H1 (cell line): ENCODE measurements at regions not wholly inside any gene's neighbourhood (a gene's known extent, or its start where the extent isn't known, plus 50 kb on each side); places are given as distances from the start of the nearest gene placed in this dataset.

Experiments used
- CTCF ChIA-PET: fragments of 300-600 bp; sonication (Branson Sonifier 250); formaldehyde crosslinking; loops from one replicate; lab custom pipeline; 2021; ENCODE audit not compliant: partially characterized antibody; lab: Charles Lee
- POLR2A ChIA-PET: fragments of 300-600 bp; sonication (Branson Sonifier 250); formaldehyde crosslinking; loops from one replicate; lab custom pipeline; 2021; ENCODE audit warnings: inconsistent platforms; ENCODE audit not compliant: partially characterized antibody; lab: Charles Lee
- DNase-seq, 2 experiments: peaks; one replicate each; pipeline versions ENCODE4 v3.0.0 to v3.0.0-alpha.2; 2010 to 2022; ENCODE audit warnings: low spot score in 2 of 2, low read depth in 1 of 2, mixed read lengths in 1 of 2
- FAIRE-seq: peaks from 2 replicates; lab custom pipeline; 2011; peaks lifted over from hg19 to GRCh38; lab: Jason Lieb, UNC
- H2AFZ ChIP-seq: 2 replicates; pipeline ENCODE4 v1.8.1; 2012; ENCODE audit warnings: low read length, inconsistent platforms
- H2AK5ac ChIP-seq: 2 replicates; pipeline ENCODE4 v1.6.1; 2013; ENCODE audit warnings: low read depth, low read length
- H2BK120ac ChIP-seq: replicated peaks from 2 replicates; pipeline ENCODE3; 2013; ENCODE audit warnings: low read depth, low read length, inconsistent platforms
- H2BK12ac ChIP-seq: 2 replicates; pipeline ENCODE4 v1.6.1; 2013; ENCODE audit warnings: low read depth, low read length
- H2BK15ac ChIP-seq: 2 replicates; pipeline ENCODE4 v1.6.1; 2013; ENCODE audit warnings: low read length
- H2BK20ac ChIP-seq: 2 replicates; pipeline ENCODE4 v1.6.1; 2013; ENCODE audit warnings: low read length
- H2BK5ac ChIP-seq: 2 replicates; pipeline ENCODE4 v1.6.1; 2013; ENCODE audit warnings: low read depth, low read length
- H3K14ac ChIP-seq: 2 replicates; pipeline ENCODE4 v1.6.1; 2013; ENCODE audit warnings: inconsistent platforms; ENCODE audit not compliant: insufficient read length
- H3K18ac ChIP-seq: 2 replicates; pipeline ENCODE4 v1.6.1; 2013; ENCODE audit warnings: low read length; ENCODE audit errors: extremely low read depth
- H3K23ac ChIP-seq: 2 replicates; pipeline ENCODE4 v1.6.1; 2013; ENCODE audit warnings: inconsistent platforms; ENCODE audit not compliant: insufficient read length
- H3K23me2 ChIP-seq: 2 replicates; pipeline ENCODE4 v1.6.1; 2013; ENCODE audit warnings: low read depth, low read length
- H3K27ac ChIP-seq: 2 replicates; pipeline ENCODE4 v1.6.1; 2011; ENCODE audit warnings: low read depth, low read length, inconsistent platforms
- H3K27me3 ChIP-seq, 4 experiments: replicated peaks in 1 of 4; 1 replicate in 1 of 4; 2 replicates in 3 of 4; pipeline versions ENCODE4 v1.6.1 to v1.8.1; 2011 to 2013; ENCODE audit warnings: low read length in 3 of 4, mild to moderate bottlenecking in 3 of 4, inconsistent platforms in 2 of 4, mixed read lengths in 2 of 4, moderate library complexity in 1 of 4; ENCODE audit not compliant: control insufficient read depth in 3 of 4, insufficient read depth in 3 of 4; ENCODE audit errors: extremely low read depth in 1 of 4
- H3K36me3 ChIP-seq, 4 experiments: 2 replicates each; pipeline versions ENCODE4 v1.6.1 to v1.8.1; 2011 to 2013; ENCODE audit warnings: mild to moderate bottlenecking in 4 of 4, low read length in 3 of 4, moderate library complexity in 2 of 4, control low read depth in 1 of 4, inconsistent platforms in 1 of 4; ENCODE audit not compliant: insufficient read depth in 4 of 4, control insufficient read depth in 2 of 4
- H3K4ac ChIP-seq: replicated peaks from 2 replicates; pipeline ENCODE3; 2013; ENCODE audit warnings: low read length, low read depth, mixed read lengths, inconsistent platforms; ENCODE audit not compliant: insufficient read length
- H3K4me1 ChIP-seq, 4 experiments: replicated peaks in 1 of 4; 1 replicate in 1 of 4; 2 replicates in 3 of 4; pipeline versions ENCODE4 v1.6.1 to v1.8.1; 2011 to 2013; ENCODE audit warnings: low read length in 3 of 4, inconsistent platforms in 2 of 4, mixed read lengths in 1 of 4; ENCODE audit not compliant: insufficient read depth in 4 of 4, control insufficient read depth in 3 of 4
- H3K4me2 ChIP-seq, 2 experiments: 2 replicates each; pipeline versions ENCODE4 v1.6.1 to v1.8.1; 2011 to 2013; ENCODE audit warnings: low read depth in 2 of 2, low read length in 2 of 2, control low read depth in 1 of 2, inconsistent platforms in 1 of 2, mild to moderate bottlenecking in 1 of 2; ENCODE audit not compliant: insufficient read depth in 1 of 2
- H3K4me3 ChIP-seq, 4 experiments: fragments of 200-600, 300-600 bp in 1 of 4; sonication (generic), shearing (Covaris generic), sonication (Bioruptor Twin) in 1 of 4; 2 replicates each; pipeline versions ENCODE4 v1.5.1 to v1.8.1; 2011 to 2016; ENCODE audit warnings: low read length in 4 of 4, low read depth in 3 of 4, control low read depth in 2 of 4, inconsistent platforms in 2 of 4, mild to moderate bottlenecking in 2 of 4, mixed read lengths in 1 of 4, moderate library complexity in 1 of 4; ENCODE audit not compliant: insufficient read depth in 2 of 4; ENCODE audit errors: extremely low read depth in 1 of 4
- H3K56ac ChIP-seq: replicated peaks from 2 replicates; pipeline ENCODE3; 2013; ENCODE audit warnings: low read depth, mild to moderate bottlenecking, mixed read lengths, low read length, inconsistent platforms; ENCODE audit not compliant: insufficient read length
- H3K79me1 ChIP-seq: 2 replicates; pipeline ENCODE4 v1.6.1; 2013; ENCODE audit warnings: low read depth, low read length, control low read depth
- H3K79me2 ChIP-seq, 2 experiments: 2 replicates each; pipeline versions ENCODE4 v1.6.1 to v1.8.1; 2012 to 2013; ENCODE audit warnings: low read length in 2 of 2, mild to moderate bottlenecking in 2 of 2, inconsistent platforms in 1 of 2; ENCODE audit not compliant: insufficient read depth in 2 of 2, control insufficient read depth in 1 of 2
- H3K9ac ChIP-seq, 4 experiments: replicated peaks in 1 of 4; 1 replicate in 1 of 4; 2 replicates in 3 of 4; pipeline versions ENCODE4 v1.6.1 to v1.8.1; 2011 to 2013; ENCODE audit warnings: low read depth in 3 of 4, low read length in 3 of 4, control low read depth in 2 of 4, mild to moderate bottlenecking in 2 of 4, moderate library complexity in 2 of 4, inconsistent platforms in 1 of 4; ENCODE audit errors: extremely low read depth in 1 of 4
- H3K9me3 ChIP-seq, 2 experiments: 2 replicates each; pipeline versions ENCODE4 v1.6.1 to v1.8.1; 2012 to 2013; ENCODE audit warnings: mild to moderate bottlenecking in 2 of 2, moderate library complexity in 2 of 2, control low read depth in 1 of 2, inconsistent platforms in 1 of 2, low read depth in 1 of 2, low read length in 1 of 2, mixed read lengths in 1 of 2; ENCODE audit not compliant: insufficient read depth in 2 of 2
- H4K20me1 ChIP-seq, 2 experiments: replicated peaks in 1 of 2; 2 replicates each; pipeline versions ENCODE3 to v1.8.1; 2011 to 2013; ENCODE audit warnings: inconsistent platforms in 2 of 2, low read length in 2 of 2, mild to moderate bottlenecking in 1 of 2; ENCODE audit not compliant: insufficient read depth in 2 of 2, control insufficient read depth in 1 of 2
- H4K5ac ChIP-seq: 2 replicates; pipeline ENCODE4 v1.6.1; 2013; ENCODE audit warnings: low read length, low read depth, mixed read lengths, inconsistent platforms; ENCODE audit not compliant: insufficient read length
- H4K8ac ChIP-seq: 2 replicates; pipeline ENCODE4 v1.8.0; 2013; ENCODE audit warnings: mild to moderate bottlenecking, moderate library complexity, low read length, inconsistent platforms; ENCODE audit not compliant: insufficient read depth; ENCODE audit errors: extremely low read depth
- H4K91ac ChIP-seq: replicated peaks from 2 replicates; pipeline ENCODE3; 2013; ENCODE audit warnings: low read length, mixed read lengths, inconsistent platforms; ENCODE audit not compliant: insufficient read length
- ATF2 ChIP-seq: IDR thresholded peaks from 2 replicates; pipeline ENCODE4 v1.6.1; 2012; ENCODE audit warnings: low read length, inconsistent platforms
- CBX5 ChIP-seq: fragments of 300-800, 300-1000 bp; sonication (generic); IDR thresholded peaks from 2 replicates; pipeline ENCODE4 v1.7.1; 2016; ENCODE audit warnings: antibody characterized with exemption, low read length, low read depth
- JUN ChIP-seq: IDR thresholded peaks from 2 replicates; pipeline ENCODE4 v1.6.1; 2011; ENCODE audit warnings: low read depth, mild to moderate bottlenecking, improper control_type of control experiment, low read length
- MAFK ChIP-seq: IDR thresholded peaks from 2 replicates; pipeline ENCODE4 v1.6.1; 2012; ENCODE audit warnings: low read depth, mild to moderate bottlenecking, improper control_type of control experiment, low read length
- POU5F1 ChIP-seq: IDR thresholded peaks from 2 replicates; pipeline ENCODE4 v1.6.1; 2011; ENCODE audit warnings: low read depth, mild to moderate bottlenecking, low read length, moderate library complexity
- RBBP5 ChIP-seq: IDR thresholded peaks from 2 replicates; pipeline ENCODE4 v1.7.1; 2012; ENCODE audit warnings: low read depth, mild to moderate bottlenecking, inconsistent platforms, low read length, moderate library complexity, borderline replicate concordance
- RXRA ChIP-seq: IDR thresholded peaks from 2 replicates; pipeline ENCODE4 v1.6.1; 2011; ENCODE audit warnings: low read depth, mild to moderate bottlenecking, low read length, moderate library complexity; ENCODE audit not compliant: insufficient read depth
- SAP30 ChIP-seq: fragments of 300-600 bp; sonication (generic); IDR thresholded peaks from 2 replicates; pipeline ENCODE4 v1.7.1; 2012; ENCODE audit warnings: low read length, moderate library complexity, mild to moderate bottlenecking, inconsistent platforms; ENCODE audit not compliant: insufficient read depth, insufficient replicate concordance
- SRF ChIP-seq: IDR thresholded peaks from 2 replicates; pipeline ENCODE4 v1.6.1; 2011; ENCODE audit warnings: mild to moderate bottlenecking, low read depth, low read length, moderate library complexity
- SUZ12 ChIP-seq: fragments of 200-600 bp; sonication (generic); IDR thresholded peaks from 2 replicates; pipeline ENCODE4 v1.6.1; 2012; ENCODE audit warnings: mild to moderate bottlenecking, inconsistent platforms, low read length, moderate library complexity, mixed read lengths
- TBP ChIP-seq: IDR thresholded peaks from 2 replicates; pipeline ENCODE4 v1.6.1; 2011; ENCODE audit warnings: low read depth, low read length, improper control_type of control experiment
- USF2 ChIP-seq: IDR thresholded peaks from 2 replicates; pipeline ENCODE4 v1.6.1; 2011; ENCODE audit warnings: low read length, improper control_type of control experiment
- WGBS, 2 experiments: shearing (Covaris generic) in 1 of 2; methylation state at CpG; one replicate each; pipeline versions ENCODE4 v1.1.6 to v1.1.7; 2013 to 2015; ENCODE audit warnings: low lambda C conversion rate in 2 of 2, mixed read lengths in 2 of 2, inconsistent platforms in 1 of 2, low coverage in 1 of 2, missing lambda C conversion rate in 1 of 2; ENCODE audit not compliant: insufficient replicate concordance in 2 of 2, insufficient coverage in 1 of 2, insufficient read length in 1 of 2; ENCODE audit errors: extremely low coverage in 1 of 2, missing lambda C conversion rate in 1 of 2; 5-methylcytosine and 5-hydroxymethylcytosine counted together

- Histone ChIP-seq H3K14ac (no peak overlapping the region), H3K79me1 (no peaks in the 10 kb centered on the region), H3K27ac (no peak overlapping the region), H3K18ac (no peak overlapping the region), H3K79me2 (no peaks in the 10 kb centered on the region), H2BK12ac (no peak overlapping the region), H3K23ac (no peak overlapping the region), H3K4me1 (no peaks in the 10 kb centered on the region), H2BK5ac (no peak overlapping the region), H4K8ac (no peak overlapping the region), H4K5ac (no peak overlapping the region), H3K4me3 (no peak overlapping the region), H3K56ac (no peak overlapping the region), H2AFZ (no peak overlapping the region), H2BK120ac (no peak overlapping the region), H4K20me1 (no peaks in the 10 kb centered on the region), H3K36me3 (no peaks in the 10 kb centered on the region), H3K9ac (no peak overlapping the region), H2BK15ac (no peak overlapping the region), H3K27me3 (no peaks in the 10 kb centered on the region), H2AK5ac (no peak overlapping the region), H2BK20ac (no peak overlapping the region), H4K91ac (no peak overlapping the region), H3K23me2 (no peaks in the 10 kb centered on the region), H3K9me3 (no peaks in the 10 kb centered on the region), H3K4me2 (no peak overlapping the region), H3K4ac (no peak overlapping the region)
- DNase-seq (no peak), FAIRE-seq (no peak)
- 90% methylated on average over 2 of the region's 2 CpGs; no CpG with 5 or more reads in 1 of the 2 experiments for WGBS, 2 experiments
- ChIA-PET POLR2A (no interaction called here), CTCF (no interaction called here)
- TF ChIP-seq POU5F1 (no peak), SUZ12 (no peak), JUN (no peak), RBBP5 (no peak), SAP30 (no peak), USF2 (no peak), TBP (no peak), CBX5 (no peak), MAFK (no peak), SRF (no peak), ATF2 (no peak), RXRA (no peak)
Measured at GRCh38 chr4:28948501-28948900, 1771.7 kb upstream of the PCDH7 start.
